DMS53 treated with DMSO at 0.1 percent for 48 hours (cell line): ENCODE measurements at regions not wholly inside any gene's neighbourhood (a gene's known extent, or its start where the extent isn't known, plus 50 kb on each side); places are given as distances from the start of the nearest gene placed in this dataset.

Experiments used
- DNase-seq: peaks from one replicate; lab custom pipeline; 2025; ENCODE audit not compliant: unreplicated experiment; lab: John Stamatoyannopoulos, UW

- DNase-seq: no peak
Measured at GRCh38 chr14:89630101-89630829, 213.2 kb upstream of the FOXN3 start.

GRCh38 chr14:89629383-89629782 is 212.3 kb upstream of the FOXN3 start:
- no peak for DNase-seq

- no peak for DNase-seq
Measured at GRCh38 chr14:89628521-89628920, 211.5 kb upstream of the FOXN3 start.

- no peak for DNase-seq
Measured at GRCh38 chr14:89626233-89626806, 209.3 kb upstream of the FOXN3 start.

GRCh38 chr14:89625731-89626232 is 208.7 kb upstream of the FOXN3 start:
- DNase-seq: no peak

GRCh38 chr14:89625244-89625713 is 208.2 kb upstream of the FOXN3 start:
- DNase-seq: no peak

- no peak for DNase-seq
Measured at GRCh38 chr14:89624500-89625156, 207.6 kb upstream of the FOXN3 start.

GRCh38 chr14:89621791-89622638 is 205.0 kb upstream of the FOXN3 start:
- DNase-seq: no peak

GRCh38 chr14:89621009-89621421 is 204.0 kb upstream of the FOXN3 start:
- DNase-seq: no peak

GRCh38 chr14:89620436-89620835 is 203.4 kb upstream of the FOXN3 start:
- no peak for DNase-seq

GRCh38 chr14:89619596-89619995 is 202.6 kb upstream of the FOXN3 start:
- no peak for DNase-seq

- DNase-seq: peak; percentile 33
Measured at GRCh38 chr14:89618811-89619551, 201.9 kb upstream of the FOXN3 start.

GRCh38 chr14:89618330-89618708 is 201.3 kb upstream of the FOXN3 start:
- no peak for DNase-seq

- DNase-seq: no peak
Measured at GRCh38 chr14:89617481-89618329, 200.7 kb upstream of the FOXN3 start.

GRCh38 chr14:89616852-89617341 is 199.9 kb upstream of the FOXN3 start:
- DNase-seq: no peak

- DNase-seq: no peak
Measured at GRCh38 chr14:89616425-89616824, 199.4 kb upstream of the FOXN3 start.

- DNase-seq: no peak
Measured at GRCh38 chr14:89615421-89615820, 198.4 kb upstream of the FOXN3 start.

GRCh38 chr14:89614009-89614691 is 197.1 kb upstream of the FOXN3 start:
- DNase-seq: no peak
